ENCODE measurements at regions not wholly inside any gene's neighbourhood (a gene's known extent, or its start where the extent isn't known, plus 50 kb on each side); places are given as distances from the start of the nearest gene placed in this dataset.

DNA sequence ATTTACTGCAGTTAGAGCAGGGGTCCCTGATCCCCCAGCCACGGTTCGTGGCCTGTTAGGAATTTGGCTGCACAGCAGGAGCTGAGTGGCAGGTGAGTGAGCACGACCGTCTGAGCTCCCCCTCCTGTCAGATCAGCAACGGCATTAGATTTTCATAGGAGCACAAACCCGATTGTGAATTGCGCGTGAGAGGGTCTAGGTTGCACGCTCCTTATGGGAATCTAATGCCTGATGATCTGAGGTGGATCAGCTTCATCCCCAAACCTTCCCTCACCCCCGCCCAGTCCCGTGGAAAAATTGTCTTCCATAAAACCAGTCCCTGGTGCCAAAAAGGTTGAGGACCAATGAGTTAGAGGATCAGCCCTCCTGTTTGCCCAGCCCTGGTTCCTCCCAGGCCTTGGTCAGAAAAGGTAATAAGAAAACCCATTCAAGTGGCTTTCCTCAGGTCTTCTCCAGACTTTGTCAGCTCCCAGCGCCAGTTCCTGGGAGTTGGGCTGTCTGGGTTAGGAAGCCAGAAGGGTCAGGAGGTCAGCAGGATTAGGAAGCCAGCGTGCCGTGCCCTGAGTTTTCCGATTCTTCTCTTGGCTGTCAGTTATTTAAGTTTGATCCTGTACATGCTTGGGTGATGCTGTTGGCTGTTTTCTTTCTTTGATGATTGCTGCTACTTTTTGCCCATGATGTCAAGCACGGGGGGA lies 139.9 kb upstream of the PMEPA1 start:
- TF ChIP-seq, protein P1, sequence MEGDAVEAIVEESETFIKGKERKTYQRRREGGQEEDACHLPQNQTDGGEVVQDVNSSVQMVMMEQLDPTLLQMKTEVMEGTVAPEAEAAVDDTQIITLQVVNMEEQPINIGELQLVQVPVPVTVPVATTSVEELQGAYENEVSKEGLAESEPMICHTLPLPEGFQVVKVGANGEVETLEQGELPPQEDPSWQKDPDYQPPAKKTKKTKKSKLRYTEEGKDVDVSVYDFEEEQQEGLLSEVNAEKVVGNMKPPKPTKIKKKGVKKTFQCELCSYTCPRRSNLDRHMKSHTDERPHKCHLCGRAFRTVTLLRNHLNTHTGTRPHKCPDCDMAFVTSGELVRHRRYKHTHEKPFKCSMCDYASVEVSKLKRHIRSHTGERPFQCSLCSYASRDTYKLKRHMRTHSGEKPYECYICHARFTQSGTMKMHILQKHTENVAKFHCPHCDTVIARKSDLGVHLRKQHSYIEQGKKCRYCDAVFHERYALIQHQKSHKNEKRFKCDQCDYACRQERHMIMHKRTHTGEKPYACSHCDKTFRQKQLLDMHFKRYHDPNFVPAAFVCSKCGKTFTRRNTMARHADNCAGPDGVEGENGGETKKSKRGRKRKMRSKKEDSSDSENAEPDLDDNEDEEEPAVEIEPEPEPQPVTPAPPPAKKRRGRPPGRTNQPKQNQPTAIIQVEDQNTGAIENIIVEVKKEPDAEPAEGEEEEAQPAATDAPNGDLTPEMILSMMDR (IDR thresholded peaks at IDR 0.05), result no peak
- TF ChIP-seq POLR2A (IDR thresholded peaks at IDR 0.05), result no peak

All from esophagus squamous epithelium (tissue), 4 donors.